RWPE1 (cell line): ENCODE measurements at regions not wholly inside any gene's neighbourhood (a gene's known extent, or its start where the extent isn't known, plus 50 kb on each side); places are given as distances from the start of the nearest gene placed in this dataset.

Experiments used
- CTCF ChIA-PET: fragments of 350-600 bp; sonication (Branson Sonifier 250); formaldehyde crosslinking; extraction: SDS; loops from one replicate; lab custom pipeline; 2021; lab: Yijun Ruan, JAX
- POLR2A ChIA-PET: fragments of 400-600 bp; formaldehyde crosslinking; extraction: SDS; loops from one replicate; lab custom pipeline; 2020; ENCODE audit warnings: antibody characterized with exemption; ENCODE audit not compliant: low non-redundant PET; lab: Yijun Ruan, JAX
- DNase-seq: peaks from one replicate; pipeline ENCODE4 v3.0.0; 2012; ENCODE audit warnings: low spot score
- H3K27ac ChIP-seq: fragments of 450-650 bp; 2 replicates; pipeline ENCODE4 v1.5.1; 2017
- TF ChIP-seq, protein P1 (sequence below): fragments of 450-650 bp; conservative IDR thresholded peaks from 2 replicates; pipeline ENCODE4 v1.5.1; 2017; ENCODE audit warnings: low read depth, mild to moderate bottlenecking

DNA sequence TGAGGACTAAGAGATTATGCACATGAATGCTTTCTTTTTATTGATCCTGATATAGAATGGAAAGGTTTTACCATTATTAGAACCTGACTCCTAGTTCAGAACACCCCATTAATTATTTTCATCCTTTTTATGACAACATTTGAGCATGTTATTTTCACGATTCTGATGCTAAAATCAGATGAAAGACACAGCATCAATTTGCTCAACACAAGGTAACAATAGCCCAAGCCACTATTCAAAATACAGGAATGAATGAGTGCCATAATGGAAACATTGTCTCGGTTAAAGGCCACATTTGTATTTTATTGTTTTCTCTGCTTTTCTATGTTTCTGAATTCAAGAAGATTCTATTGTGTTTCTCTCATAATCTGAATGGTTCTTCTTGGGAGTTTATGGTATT, 126.3 kb upstream of the POF1B start:
- POLR2A ChIA-PET, result no interaction called here
- TF ChIP-seq, protein P1, sequence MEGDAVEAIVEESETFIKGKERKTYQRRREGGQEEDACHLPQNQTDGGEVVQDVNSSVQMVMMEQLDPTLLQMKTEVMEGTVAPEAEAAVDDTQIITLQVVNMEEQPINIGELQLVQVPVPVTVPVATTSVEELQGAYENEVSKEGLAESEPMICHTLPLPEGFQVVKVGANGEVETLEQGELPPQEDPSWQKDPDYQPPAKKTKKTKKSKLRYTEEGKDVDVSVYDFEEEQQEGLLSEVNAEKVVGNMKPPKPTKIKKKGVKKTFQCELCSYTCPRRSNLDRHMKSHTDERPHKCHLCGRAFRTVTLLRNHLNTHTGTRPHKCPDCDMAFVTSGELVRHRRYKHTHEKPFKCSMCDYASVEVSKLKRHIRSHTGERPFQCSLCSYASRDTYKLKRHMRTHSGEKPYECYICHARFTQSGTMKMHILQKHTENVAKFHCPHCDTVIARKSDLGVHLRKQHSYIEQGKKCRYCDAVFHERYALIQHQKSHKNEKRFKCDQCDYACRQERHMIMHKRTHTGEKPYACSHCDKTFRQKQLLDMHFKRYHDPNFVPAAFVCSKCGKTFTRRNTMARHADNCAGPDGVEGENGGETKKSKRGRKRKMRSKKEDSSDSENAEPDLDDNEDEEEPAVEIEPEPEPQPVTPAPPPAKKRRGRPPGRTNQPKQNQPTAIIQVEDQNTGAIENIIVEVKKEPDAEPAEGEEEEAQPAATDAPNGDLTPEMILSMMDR, result no peak
- DNase-seq, result no peak
- H3K27ac ChIP-seq, result no peak overlapping the region
- CTCF ChIA-PET, result no interaction called here

DNA sequence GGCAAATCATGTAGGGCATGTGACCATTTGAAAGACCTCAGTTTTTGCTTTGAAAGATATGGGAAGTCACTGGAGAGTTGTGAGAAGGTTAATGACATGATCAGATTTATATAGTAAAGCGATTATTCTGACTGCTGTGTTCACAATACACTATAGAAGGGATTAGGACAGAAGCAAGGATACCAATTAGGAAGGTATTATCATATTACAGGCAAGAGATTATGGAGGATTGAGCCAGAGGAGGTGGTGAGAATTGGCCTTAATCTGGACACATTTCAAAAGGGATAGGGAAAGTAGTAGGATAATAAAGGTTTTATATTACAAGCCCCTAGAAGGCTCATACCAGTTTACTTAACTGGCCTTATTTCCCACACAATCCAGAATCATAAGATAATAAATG, 124.9 kb upstream of the POF1B start:
- TF ChIP-seq, protein P1, result no peak
- ChIA-PET POLR2A (no interaction called here), CTCF (no interaction called here)
- DNase-seq, result no peak
- no peak overlapping the region for H3K27ac ChIP-seq

DNA sequence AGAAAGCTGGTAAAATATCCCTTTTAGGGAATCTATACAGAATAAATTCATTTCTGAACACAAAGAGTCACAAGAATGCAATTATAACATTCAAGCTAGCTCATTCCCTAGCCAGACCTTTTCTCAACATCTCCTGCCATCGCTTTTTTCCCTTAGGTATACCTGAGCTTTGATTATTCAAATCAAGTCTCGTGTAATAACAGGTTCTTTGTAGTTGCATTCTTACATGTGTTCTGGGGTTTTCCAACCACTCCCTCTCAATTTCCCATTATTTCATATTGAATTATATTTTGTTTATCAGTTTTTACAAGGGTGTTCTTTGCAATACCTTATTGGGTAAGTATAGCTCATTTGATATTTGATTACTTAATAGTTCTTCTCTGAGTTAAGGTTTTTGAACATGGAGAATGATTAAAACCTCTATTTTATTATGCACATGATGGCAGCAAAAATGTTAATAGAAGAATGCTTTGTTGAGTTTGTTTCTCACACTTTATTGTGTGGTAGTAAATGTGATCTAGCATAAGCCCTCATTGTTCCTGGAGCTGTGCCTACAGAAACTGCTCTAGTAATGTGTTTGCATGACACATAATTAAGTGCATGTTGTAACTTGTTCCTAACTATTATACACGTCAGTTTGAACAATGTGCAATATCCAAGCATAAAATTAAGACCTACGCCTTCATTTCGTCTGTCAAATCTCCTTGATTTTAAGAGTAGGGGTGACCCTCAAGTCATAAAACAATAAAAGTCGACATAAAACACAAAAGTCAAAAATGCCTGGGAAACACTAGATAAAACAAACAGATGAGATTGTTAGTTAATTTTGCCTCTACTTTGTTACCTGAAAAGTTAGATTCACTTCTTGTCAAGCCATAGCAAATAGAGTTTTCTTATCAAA, 124.0 kb upstream of the POF1B start:
- ChIA-PET POLR2A (no interaction called here), CTCF (no interaction called here)
- no peak overlapping the region for H3K27ac ChIP-seq
- peak; percentile 5 for DNase-seq
- TF ChIP-seq, protein P1, result no peak

DNA sequence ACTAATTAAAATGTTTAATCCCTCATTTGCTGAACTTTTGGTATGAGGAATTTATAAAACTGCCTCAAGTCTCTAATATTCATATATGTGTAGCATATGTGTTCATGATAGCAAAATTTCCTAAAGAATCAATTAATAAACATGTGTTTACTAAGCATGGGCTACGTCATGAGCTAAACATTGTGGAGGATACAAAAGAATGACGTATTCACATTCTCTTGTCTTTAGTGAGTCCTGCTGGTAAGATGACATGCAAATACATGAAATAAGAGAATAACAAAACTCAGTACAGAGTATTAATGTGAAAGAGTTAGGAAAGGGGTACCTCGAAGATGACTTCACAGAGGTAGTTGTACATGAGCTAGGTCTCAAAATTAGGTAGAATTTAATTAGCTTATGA, 121.9 kb upstream of the POF1B start:
- TF ChIP-seq, protein P1, result no peak
- DNase-seq, result no peak
- POLR2A ChIA-PET, result no interaction called here
- no peak overlapping the region for H3K27ac ChIP-seq
- CTCF ChIA-PET, result interaction anchor here (0.5 kb wide), 1 partner anchor 276 kb away, joined by 4 read pairs; no protein-coding TSS in a partner anchor

DNA sequence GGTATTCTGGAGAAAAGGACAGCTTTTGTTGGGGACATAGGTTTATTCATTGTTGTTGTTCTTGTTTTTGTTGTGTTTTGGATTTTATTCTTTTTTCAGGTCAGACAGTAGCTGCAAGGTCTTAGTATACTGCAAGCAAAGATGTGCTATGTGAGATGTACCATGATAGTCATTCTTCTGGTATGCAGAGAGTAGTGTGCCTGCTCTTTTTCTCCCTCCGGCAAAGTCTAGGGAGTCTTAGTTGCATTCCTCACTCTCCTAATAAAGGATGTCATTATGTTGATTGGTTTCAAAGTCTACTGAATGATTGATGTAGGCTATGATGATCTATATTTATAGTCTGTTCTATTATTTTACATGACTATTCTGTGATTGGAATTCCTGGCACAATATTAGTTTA, 119.9 kb upstream of the POF1B start:
- POLR2A ChIA-PET, result no interaction called here
- CTCF ChIA-PET, result no interaction called here
- TF ChIP-seq, protein P1, result no peak
- peak; percentile 42 for DNase-seq
- no peak overlapping the region for H3K27ac ChIP-seq

DNA sequence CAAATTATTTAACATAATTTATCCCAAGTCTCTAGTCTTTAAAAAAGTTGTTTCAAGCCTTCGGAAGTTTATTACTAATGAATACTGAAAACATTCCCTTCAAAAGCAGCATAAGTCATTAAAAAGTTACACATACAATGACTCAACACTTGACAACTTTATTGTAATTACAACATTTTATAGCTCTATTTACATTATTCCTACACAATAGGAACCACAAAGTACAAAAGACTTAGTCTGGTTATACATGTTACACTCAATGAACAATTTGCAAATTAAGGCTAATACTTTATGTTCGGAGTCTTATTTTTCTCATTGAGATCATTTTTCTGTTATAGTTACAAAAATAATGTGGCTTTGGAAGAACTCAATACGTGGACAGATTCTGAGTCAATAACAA, 114.4 kb upstream of the POF1B start:
- ChIA-PET POLR2A (no interaction called here), CTCF (no interaction called here)
- no peak overlapping the region for H3K27ac ChIP-seq
- TF ChIP-seq, protein P1, result no peak
- no peak for DNase-seq
